ENCODE measurements at regions not wholly inside any gene's neighbourhood (a gene's known extent, or its start where the extent isn't known, plus 50 kb on each side); places are given as distances from the start of the nearest gene placed in this dataset.

GRCh38 chr3:72334681-72335457 is 513.4 kb downstream of the SHQ1 start:
- H2AFZ ChIP-seq (replicated peaks; ENCODE audit: low read length, poor library complexity) = no peak overlapping the region
- ChIA-PET CTCF (no interaction called here), POLR2A (ENCODE audit: unreplicated experiment) (no interaction called here)
- WGBS, 2 experiments (ENCODE audit: extremely low coverage in 2 of 2, insufficient read length in 1 of 2) = 91% methylated on average over 7 of the region's 14 CpGs; no CpG with 5 or more reads in 1 of the 2 experiments
- no peak overlapping the region for H3K56ac ChIP-seq (ENCODE audit: extremely low read depth, insufficient read depth, low read length)
- TF ChIP-seq CTCF (conservative IDR thresholded peaks at IDR 0.05; ENCODE audit: low read depth, low read length) (no peak), CEBPB (IDR thresholded peaks at IDR 0.05; ENCODE audit: low read depth, low read length) (no peak), BHLHE40 (IDR thresholded peaks at IDR 0.05; ENCODE audit: low read depth, low read length) (no peak)
- no peak overlapping the region for H2AK9ac ChIP-seq (replicated peaks; ENCODE audit: low read depth, low read length, poor library complexity)
- no peak overlapping the region for H2BK15ac ChIP-seq (ENCODE audit: low read depth, low read length)
- in situ Hi-C loops (cut with MboI; ENCODE audit: low sequenced_read_pairs) = no loop called here
- H3K4ac ChIP-seq (ENCODE audit: low read depth, low read length) = no peak overlapping the region
- no peak overlapping the region for H2BK5ac ChIP-seq (ENCODE audit: low read depth, low read length, poor library complexity, severe bottlenecking)
- H3K9me1 ChIP-seq (ENCODE audit: insufficient read depth, low read length) = peaks cover 22% of the 10 kb centered on the region
- no peak overlapping the region for H2BK20ac ChIP-seq (ENCODE audit: low read depth, low read length)
- no peaks in the 10 kb centered on the region for H4K20me1 ChIP-seq (ENCODE audit: insufficient read depth, low read length)
- H3K23ac ChIP-seq (ENCODE audit: low read depth, low read length) = no peak overlapping the region
- H3K27ac ChIP-seq (ENCODE audit: insufficient read depth, low read length) = no peak overlapping the region
- no peak overlapping the region for H3K4me2 ChIP-seq (ENCODE audit: low read depth, low read length)
- H3K36me3 ChIP-seq (ENCODE audit: control insufficient read depth, insufficient read depth, low read length) = no peaks in the 10 kb centered on the region
- no peak overlapping the region for H3K4me3 ChIP-seq (ENCODE audit: insufficient read depth, low read depth, low read length)
- no peaks in the 10 kb centered on the region for H3K79me1 ChIP-seq (ENCODE audit: low read depth in 1 of 2, low read length in 2 of 2)
- no peak overlapping the region for H4K5ac ChIP-seq (ENCODE audit: low read depth, low read length)
- peaks cover 15% of the 10 kb centered on the region for H3K4me1 ChIP-seq (ENCODE audit: control insufficient read depth, insufficient read depth, low read length)
- DNase-seq (no peak), ATAC-seq (ENCODE audit: low read depth) (no peak)
- no peak overlapping the region for H3K18ac ChIP-seq (ENCODE audit: low read depth, low read length)
- H4K91ac ChIP-seq (ENCODE audit: insufficient read depth, low read depth, low read length) = no peak overlapping the region
- H2AK5ac ChIP-seq (ENCODE audit: low read depth, low read length) = no peak overlapping the region
- H3K14ac ChIP-seq (replicated peaks; ENCODE audit: low read depth, low read length) = no peak overlapping the region
- no peaks in the 10 kb centered on the region for H3K9me3 ChIP-seq (ENCODE audit: control insufficient read depth, insufficient read depth, low read length)
- BruUV-seq (replicated peaks) = no TSS peak
- H2BK120ac ChIP-seq (ENCODE audit: low read depth, low read length) = no peak overlapping the region
- no peak overlapping the region for H4K8ac ChIP-seq (ENCODE audit: low read depth in 2 of 2, low read length in 2 of 2)
- intact Hi-C loops (cut with micrococcal nuclease) = loop anchor here (5.0 kb wide), 1 partner anchor 63 kb away; no protein-coding TSS in a partner anchor
- H3K27me3 ChIP-seq (ENCODE audit: control insufficient read depth, insufficient read depth, low read length) = peaks cover 6% of the 10 kb centered on the region; the same call in 1 of the 2 replicates
- no peak overlapping the region for H3K9ac ChIP-seq (ENCODE audit: low read depth, low read length)
- dilution Hi-C loops (cut with HindIII; ENCODE audit: low sequenced_read_pairs, unreplicated experiment) = no loop called here

Measured in IMR-90 (cell line).